ENCODE measurements at regions not wholly inside any gene's neighbourhood (a gene's known extent, or its start where the extent isn't known, plus 50 kb on each side); places are given as distances from the start of the nearest gene placed in this dataset.

DNA sequence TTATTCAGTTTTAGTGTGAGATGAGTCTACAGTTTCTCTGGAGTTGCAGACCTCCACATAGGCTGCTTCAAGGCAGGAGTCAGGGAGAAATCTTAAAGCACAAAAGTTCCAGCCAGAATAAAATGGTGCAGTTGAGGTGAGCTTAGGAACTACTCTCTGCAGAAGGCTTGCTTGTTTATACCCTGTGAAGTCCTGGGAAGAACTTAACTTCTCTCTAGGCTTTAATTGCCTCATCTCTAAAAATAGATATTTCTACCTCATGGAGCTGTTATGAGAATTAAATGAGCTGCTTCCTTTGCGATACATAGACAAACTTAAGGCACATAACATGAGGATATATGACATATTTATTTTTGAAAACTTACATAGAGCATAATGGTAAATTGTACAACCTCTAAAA is 286.2 kb downstream of the GPATCH2 start:
- ATAC-seq, result no peak
- TF ChIP-seq BACH2 (CRISPR knock-in tag; IDR thresholded peaks at IDR 0.05; ENCODE audit: borderline replicate concordance), result no peak
- TF ChIP-seq ISL1 (CRISPR knock-in tag; IDR thresholded peaks at IDR 0.05), result no peak
- TF ChIP-seq SNAI2 (CRISPR knock-in tag; IDR thresholded peaks at IDR 0.05), result no peak

DNA sequence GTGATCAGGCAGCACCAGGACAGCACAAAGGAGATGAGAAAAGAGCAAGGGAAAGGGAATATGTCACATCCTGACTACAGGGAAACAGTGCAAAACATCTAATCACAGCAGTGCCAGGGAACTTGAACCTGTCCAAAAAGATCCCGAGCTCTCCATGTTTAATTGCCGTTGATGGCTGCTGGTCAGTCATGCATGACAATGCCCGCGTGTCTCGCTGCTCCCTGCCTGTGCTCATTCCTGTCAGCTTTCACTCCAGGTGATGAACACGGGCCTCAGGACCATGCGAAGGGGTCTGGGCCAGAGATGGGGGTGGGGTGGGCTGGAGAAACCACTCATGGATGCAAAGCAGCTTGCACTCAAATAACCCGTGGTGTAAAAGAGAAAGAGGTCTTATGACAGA is 287.0 kb downstream of the GPATCH2 start:
- ATAC-seq, result no peak
- TF ChIP-seq RARB (CRISPR knock-in tag; IDR thresholded peaks at IDR 0.05) (no peak), OSR1 (CRISPR knock-in tag; IDR thresholded peaks at IDR 0.05) (no peak), ZFP3 (CRISPR knock-in tag; IDR thresholded peaks at IDR 0.05) (no peak), TOX (CRISPR knock-in tag; IDR thresholded peaks at IDR 0.05; ENCODE audit: borderline replicate concordance) (no peak), ZC3H10 (CRISPR knock-in tag; IDR thresholded peaks at IDR 0.05) (no peak), CREB5 (CRISPR knock-in tag; IDR thresholded peaks at IDR 0.05; ENCODE audit: low read depth) (no peak), ISL1 (CRISPR knock-in tag; IDR thresholded peaks at IDR 0.05) (no peak), ZNF70 (CRISPR knock-in tag; IDR thresholded peaks at IDR 0.05) (no peak), POU6F1 (CRISPR knock-in tag; IDR thresholded peaks at IDR 0.05; ENCODE audit: borderline replicate concordance, low read depth) (no peak), ESRRG (CRISPR knock-in tag; IDR thresholded peaks at IDR 0.05) (no peak), CSDC2 (CRISPR knock-in tag; IDR thresholded peaks at IDR 0.05) (no peak), PPARA (CRISPR knock-in tag; IDR thresholded peaks at IDR 0.05; ENCODE audit: borderline replicate concordance) (no peak), ZFP30 (CRISPR knock-in tag; IDR thresholded peaks at IDR 0.05) (no peak), ZNF8 (CRISPR knock-in tag; IDR thresholded peaks at IDR 0.05) (no peak)
- TF ChIP-seq, protein P1, sequence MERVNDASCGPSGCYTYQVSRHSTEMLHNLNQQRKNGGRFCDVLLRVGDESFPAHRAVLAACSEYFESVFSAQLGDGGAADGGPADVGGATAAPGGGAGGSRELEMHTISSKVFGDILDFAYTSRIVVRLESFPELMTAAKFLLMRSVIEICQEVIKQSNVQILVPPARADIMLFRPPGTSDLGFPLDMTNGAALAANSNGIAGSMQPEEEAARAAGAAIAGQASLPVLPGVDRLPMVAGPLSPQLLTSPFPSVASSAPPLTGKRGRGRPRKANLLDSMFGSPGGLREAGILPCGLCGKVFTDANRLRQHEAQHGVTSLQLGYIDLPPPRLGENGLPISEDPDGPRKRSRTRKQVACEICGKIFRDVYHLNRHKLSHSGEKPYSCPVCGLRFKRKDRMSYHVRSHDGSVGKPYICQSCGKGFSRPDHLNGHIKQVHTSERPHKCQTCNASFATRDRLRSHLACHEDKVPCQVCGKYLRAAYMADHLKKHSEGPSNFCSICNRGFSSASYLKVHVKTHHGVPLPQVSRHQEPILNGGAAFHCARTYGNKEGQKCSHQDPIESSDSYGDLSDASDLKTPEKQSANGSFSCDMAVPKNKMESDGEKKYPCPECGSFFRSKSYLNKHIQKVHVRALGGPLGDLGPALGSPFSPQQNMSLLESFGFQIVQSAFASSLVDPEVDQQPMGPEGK (CRISPR knock-in tag; IDR thresholded peaks at IDR 0.05; ENCODE audit: borderline replicate concordance), result no peak

DNA sequence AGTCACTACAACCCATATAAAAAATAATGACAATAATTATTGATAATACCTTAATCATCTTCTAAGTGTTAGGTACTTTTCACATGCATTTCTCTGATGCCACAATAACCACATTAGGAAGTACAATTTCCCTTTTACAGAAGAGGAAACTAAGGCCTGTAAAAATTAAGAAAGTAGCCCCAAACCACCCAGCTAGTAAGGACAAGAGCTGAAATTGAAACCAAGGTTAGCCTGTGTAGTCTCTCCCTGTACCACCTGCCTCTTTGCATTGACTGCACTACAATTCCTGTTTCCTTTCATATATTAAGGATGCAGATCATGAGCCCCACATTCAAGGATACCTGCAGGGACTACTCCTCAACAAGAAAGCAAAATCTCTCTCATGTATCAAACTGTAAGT is 288.8 kb downstream of the GPATCH2 start:
- no peak for TF ChIP-seq TSHZ2 (CRISPR knock-in tag; IDR thresholded peaks at IDR 0.05)
- TF ChIP-seq PPARA (CRISPR knock-in tag; IDR thresholded peaks at IDR 0.05; ENCODE audit: borderline replicate concordance), result no peak
- TF ChIP-seq ZFP3 (CRISPR knock-in tag; IDR thresholded peaks at IDR 0.05), result no peak
- TF ChIP-seq POU6F1 (CRISPR knock-in tag; IDR thresholded peaks at IDR 0.05; ENCODE audit: borderline replicate concordance, low read depth), result no peak
- no peak for TF ChIP-seq SNAI2 (CRISPR knock-in tag; IDR thresholded peaks at IDR 0.05)
- TF ChIP-seq ZNF565 (CRISPR knock-in tag; conservative IDR thresholded peaks at IDR 0.05; ENCODE audit: low read depth), result no peak
- TF ChIP-seq, protein P2, sequence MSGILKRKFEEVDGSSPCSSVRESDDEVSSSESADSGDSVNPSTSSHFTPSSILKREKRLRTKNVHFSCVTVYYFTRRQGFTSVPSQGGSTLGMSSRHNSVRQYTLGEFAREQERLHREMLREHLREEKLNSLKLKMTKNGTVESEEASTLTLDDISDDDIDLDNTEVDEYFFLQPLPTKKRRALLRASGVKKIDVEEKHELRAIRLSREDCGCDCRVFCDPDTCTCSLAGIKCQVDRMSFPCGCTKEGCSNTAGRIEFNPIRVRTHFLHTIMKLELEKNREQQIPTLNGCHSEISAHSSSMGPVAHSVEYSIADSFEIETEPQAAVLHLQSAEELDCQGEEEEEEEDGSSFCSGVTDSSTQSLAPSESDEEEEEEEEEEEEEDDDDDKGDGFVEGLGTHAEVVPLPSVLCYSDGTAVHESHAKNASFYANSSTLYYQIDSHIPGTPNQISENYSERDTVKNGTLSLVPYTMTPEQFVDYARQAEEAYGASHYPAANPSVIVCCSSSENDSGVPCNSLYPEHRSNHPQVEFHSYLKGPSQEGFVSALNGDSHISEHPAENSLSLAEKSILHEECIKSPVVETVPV (CRISPR knock-in tag; IDR thresholded peaks at IDR 0.05), result no peak
- TF ChIP-seq GLIS3 (CRISPR knock-in tag; IDR thresholded peaks at IDR 0.05), result no peak
- TF ChIP-seq TCF4 (CRISPR knock-in tag; IDR thresholded peaks at IDR 0.05; ENCODE audit: borderline replicate concordance), result no peak
- no peak for TF ChIP-seq TOX (CRISPR knock-in tag; IDR thresholded peaks at IDR 0.05; ENCODE audit: borderline replicate concordance)
- TF ChIP-seq BACH2 (CRISPR knock-in tag; IDR thresholded peaks at IDR 0.05; ENCODE audit: borderline replicate concordance), result no peak
- TF ChIP-seq CREB5 (CRISPR knock-in tag; IDR thresholded peaks at IDR 0.05; ENCODE audit: low read depth), result no peak
- TF ChIP-seq ESRRG (CRISPR knock-in tag; IDR thresholded peaks at IDR 0.05), result no peak
- no peak for TF ChIP-seq OSR1 (CRISPR knock-in tag; IDR thresholded peaks at IDR 0.05)
- no peak for TF ChIP-seq ZNF70 (CRISPR knock-in tag; IDR thresholded peaks at IDR 0.05)
- TF ChIP-seq, protein P1 (CRISPR knock-in tag; IDR thresholded peaks at IDR 0.05; ENCODE audit: borderline replicate concordance), result no peak
- no peak for TF ChIP-seq RARB (CRISPR knock-in tag; IDR thresholded peaks at IDR 0.05)
- ATAC-seq, result no peak

Measured in SK-N-SH treated with all-trans-retinoic acid at 6 μM for 48 hours (cell line).